Cardiac fibroblast (primary cell): ENCODE measurements at regions not wholly inside any gene's neighbourhood (a gene's known extent, or its start where the extent isn't known, plus 50 kb on each side); places are given as distances from the start of the nearest gene placed in this dataset.
A peak's percentile ranks its signal among the peaks of the same experiment; 100 is the strongest.

Experiments
- DNase-seq, 2 donors: peaks; one replicate each; pipeline versions ENCODE4 v3.0.0 to v3.0.0-alpha.2; 2010; ENCODE audit warnings: low read depth in 2 of 2
- H3K4me3 ChIP-seq, 2 donors: replicated peaks in 1 of 2; 1 replicate in 1 of 2; 2 replicates in 1 of 2; pipeline ENCODE4 v1.5.1; 2011; ENCODE audit warnings: low read depth in 2 of 2, low read length in 2 of 2, mild to moderate bottlenecking in 2 of 2, moderate library complexity in 1 of 2
- CTCF ChIP-seq: IDR thresholded peaks from one replicate; pipeline ENCODE4 v1.5.1; 2011; ENCODE audit warnings: low read depth, mild to moderate bottlenecking, low read length, inconsistent platforms

- no peak overlapping the region for H3K4me3 ChIP-seq
- no peak for TF ChIP-seq CTCF
- peak; percentile 10 to 68 for DNase-seq
Observed at GRCh38 chr13:68176475-68176874, 946.3 kb upstream of the PCDH9 start.

- no peak for DNase-seq
- H3K4me3 ChIP-seq = no peak overlapping the region
- TF ChIP-seq CTCF = no peak
Observed at GRCh38 chr13:68174893-68175292, 944.8 kb upstream of the PCDH9 start.

- DNase-seq = no peak
- H3K4me3 ChIP-seq = no peak overlapping the region
- no peak for TF ChIP-seq CTCF
Observed at GRCh38 chr13:68173111-68173510, 943.0 kb upstream of the PCDH9 start.

- no peak for TF ChIP-seq CTCF
- DNase-seq = no peak
- no peak overlapping the region for H3K4me3 ChIP-seq
Observed at GRCh38 chr13:68170961-68171360, 940.8 kb upstream of the PCDH9 start.

GRCh38 chr13:68168448-68168847, 938.3 kb upstream of the PCDH9 start:
- DNase-seq = peak in 1 of 2 donors; percentile 6
- H3K4me3 ChIP-seq = no peak overlapping the region
- no peak for TF ChIP-seq CTCF

GRCh38 chr13:68160466-68160865, 930.3 kb upstream of the PCDH9 start:
- no peak overlapping the region for H3K4me3 ChIP-seq
- no peak for TF ChIP-seq CTCF
- no peak for DNase-seq

- H3K4me3 ChIP-seq = no peak overlapping the region
- TF ChIP-seq CTCF = no peak
- DNase-seq = no peak
Observed at GRCh38 chr13:68152414-68152813, 922.3 kb upstream of the PCDH9 start.
